ENCODE measurements at regions not wholly inside any gene's neighbourhood (a gene's known extent, or its start where the extent isn't known, plus 50 kb on each side); places are given as distances from the start of the nearest gene placed in this dataset.
A peak's percentile ranks its signal among the peaks of the same experiment; 100 is the strongest.

- no peak for TF ChIP-seq CTCF (IDR thresholded peaks at IDR 0.05; ENCODE audit: low read depth, low read length)
- DNase-seq (ENCODE audit: low read depth in 2 of 2) = peak; percentile 7 to 62
- no peak overlapping the region for H3K4me3 ChIP-seq (replicated peaks in 1 of 2; ENCODE audit: low read depth in 2 of 2, low read length in 2 of 2)
Measured at GRCh38 chr9:103731541-103731940, 362.6 kb upstream of the SMC2 start.

DNA sequence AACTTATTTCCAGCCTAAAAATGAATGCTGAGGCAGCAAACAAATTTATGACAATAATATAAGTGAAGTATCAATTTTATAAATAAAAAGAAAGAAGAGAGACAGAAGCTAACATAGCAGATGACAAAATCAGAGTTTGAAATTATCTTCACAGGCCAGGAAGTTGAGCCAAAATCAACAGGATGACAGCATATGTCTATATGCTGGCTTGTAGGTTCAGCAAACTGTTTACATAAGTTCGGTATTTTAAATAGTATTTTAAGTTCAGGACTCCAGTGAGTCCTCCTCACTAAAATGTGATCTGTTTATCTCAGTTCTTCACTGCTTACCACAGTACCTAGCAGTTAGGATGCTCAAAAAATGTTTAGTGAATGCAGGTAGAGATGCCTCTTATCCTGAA is 359.6 kb upstream of the SMC2 start:
- peak in 1 of 2 donors; percentile 58 for DNase-seq (ENCODE audit: low read depth in 2 of 2)
- H3K4me3 ChIP-seq (replicated peaks in 1 of 2; ENCODE audit: low read depth in 2 of 2, low read length in 2 of 2) = no peak overlapping the region
- TF ChIP-seq CTCF (IDR thresholded peaks at IDR 0.05; ENCODE audit: low read depth, low read length) = no peak

DNA sequence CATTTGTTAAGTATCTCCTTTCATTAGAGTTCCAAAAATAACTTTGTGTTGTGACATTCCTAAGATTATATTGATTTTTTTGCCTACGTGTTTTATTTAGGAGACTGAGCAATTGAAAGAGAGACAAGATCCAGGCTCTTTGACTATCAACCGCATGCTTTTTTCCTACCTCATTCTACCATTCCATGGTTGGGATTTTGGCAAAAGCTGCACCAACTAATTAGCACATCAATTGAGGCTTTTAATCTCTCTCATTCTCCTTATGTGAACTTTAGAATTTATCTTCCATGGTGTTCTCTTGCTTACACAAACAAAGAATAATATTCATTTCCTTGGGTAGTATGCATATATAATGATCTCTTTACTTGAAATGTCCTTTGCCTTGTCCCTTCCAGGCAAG is 338.7 kb upstream of the SMC2 start:
- no peak for TF ChIP-seq CTCF (IDR thresholded peaks at IDR 0.05; ENCODE audit: low read depth, low read length)
- DNase-seq (ENCODE audit: low read depth in 2 of 2) = no peak
- no peak overlapping the region for H3K4me3 ChIP-seq (replicated peaks in 1 of 2; ENCODE audit: low read depth in 2 of 2, low read length in 2 of 2)

- H3K4me3 ChIP-seq (replicated peaks in 1 of 2; ENCODE audit: low read depth in 2 of 2, low read length in 2 of 2) = no peak overlapping the region
- DNase-seq (ENCODE audit: low read depth in 2 of 2) = peak in 1 of 2 donors; percentile 25
- TF ChIP-seq CTCF (IDR thresholded peaks at IDR 0.05; ENCODE audit: low read depth, low read length) = no peak
Measured at GRCh38 chr9:103755986-103756385, 338.1 kb upstream of the SMC2 start.

- no peak overlapping the region for H3K4me3 ChIP-seq (replicated peaks in 1 of 2; ENCODE audit: low read depth in 2 of 2, low read length in 2 of 2)
- no peak for TF ChIP-seq CTCF (IDR thresholded peaks at IDR 0.05; ENCODE audit: low read depth, low read length)
- no peak for DNase-seq (ENCODE audit: low read depth in 2 of 2)
Measured at GRCh38 chr9:103757062-103757461, 337.0 kb upstream of the SMC2 start.

GRCh38 chr9:103761466-103761865 is 332.6 kb upstream of the SMC2 start:
- H3K4me3 ChIP-seq (replicated peaks in 1 of 2; ENCODE audit: low read depth in 2 of 2, low read length in 2 of 2) = no peak overlapping the region
- no peak for TF ChIP-seq CTCF (IDR thresholded peaks at IDR 0.05; ENCODE audit: low read depth, low read length)
- DNase-seq (ENCODE audit: low read depth in 2 of 2) = no peak

- no peak overlapping the region for H3K4me3 ChIP-seq (replicated peaks in 1 of 2; ENCODE audit: low read depth in 2 of 2, low read length in 2 of 2)
- peak; percentile 5 to 45 for DNase-seq (ENCODE audit: low read depth in 2 of 2)
- peak; percentile 47 for TF ChIP-seq CTCF (IDR thresholded peaks at IDR 0.05; ENCODE audit: low read depth, low read length)
Measured at GRCh38 chr9:103789686-103790085, 304.4 kb upstream of the SMC2 start.
